ENCODE measurements at regions not wholly inside any gene's neighbourhood (a gene's known extent, or its start where the extent isn't known, plus 50 kb on each side); places are given as distances from the start of the nearest gene placed in this dataset.

DNA sequence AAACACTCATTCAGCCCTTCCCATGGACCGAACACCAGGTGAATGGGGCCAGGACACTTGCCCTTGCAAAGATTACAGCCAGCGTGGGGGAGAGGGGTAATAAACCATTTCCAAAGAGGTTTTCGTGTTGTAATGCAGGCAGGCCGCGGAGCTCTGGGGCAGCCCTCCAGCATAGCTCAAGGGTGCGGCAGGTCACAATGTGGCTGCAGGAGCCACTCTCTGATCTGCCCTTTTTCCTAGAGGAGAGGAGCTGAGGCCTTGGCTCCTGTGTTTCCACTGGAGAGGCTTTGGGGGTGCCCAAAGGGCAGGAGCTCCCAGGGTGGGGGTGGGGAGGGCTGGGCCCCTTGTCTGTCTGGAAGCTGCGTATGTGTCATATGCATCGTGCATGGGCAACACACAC is 134.2 kb upstream of the NECTIN1 start:
- no peak overlapping the region for H4K91ac ChIP-seq (ENCODE audit: insufficient read length, low read depth, low read length)
- no peak overlapping the region for H4K5ac ChIP-seq (ENCODE audit: insufficient read length, low read depth, low read length)
- Mint-ChIP-seq H3K36me3 (ENCODE audit: insufficient read depth in 1 of 3, low read depth in 3 of 3) (peaks cover 4 to 6% (median 5%) of the 10 kb centered on the region in 3 experiments; a peak in 4 of 7 replicates), H3K27me3 (ENCODE audit: low read depth) (peaks cover 35% of the 10 kb centered on the region), H3K27ac (no peak overlapping the region), H3K4me3 (no peak overlapping the region), H3K9me3 (peaks cover 4 to 6% of the 10 kb centered on the region in 2 experiments; a peak in 4 of 5 replicates), H3K4me1 (peaks cover 18 to 22% of the 10 kb centered on the region in 2 experiments)
- H3T11ph ChIP-seq (ENCODE audit: low read length), result no peak overlapping the region
- TF ChIP-seq, protein P1, sequence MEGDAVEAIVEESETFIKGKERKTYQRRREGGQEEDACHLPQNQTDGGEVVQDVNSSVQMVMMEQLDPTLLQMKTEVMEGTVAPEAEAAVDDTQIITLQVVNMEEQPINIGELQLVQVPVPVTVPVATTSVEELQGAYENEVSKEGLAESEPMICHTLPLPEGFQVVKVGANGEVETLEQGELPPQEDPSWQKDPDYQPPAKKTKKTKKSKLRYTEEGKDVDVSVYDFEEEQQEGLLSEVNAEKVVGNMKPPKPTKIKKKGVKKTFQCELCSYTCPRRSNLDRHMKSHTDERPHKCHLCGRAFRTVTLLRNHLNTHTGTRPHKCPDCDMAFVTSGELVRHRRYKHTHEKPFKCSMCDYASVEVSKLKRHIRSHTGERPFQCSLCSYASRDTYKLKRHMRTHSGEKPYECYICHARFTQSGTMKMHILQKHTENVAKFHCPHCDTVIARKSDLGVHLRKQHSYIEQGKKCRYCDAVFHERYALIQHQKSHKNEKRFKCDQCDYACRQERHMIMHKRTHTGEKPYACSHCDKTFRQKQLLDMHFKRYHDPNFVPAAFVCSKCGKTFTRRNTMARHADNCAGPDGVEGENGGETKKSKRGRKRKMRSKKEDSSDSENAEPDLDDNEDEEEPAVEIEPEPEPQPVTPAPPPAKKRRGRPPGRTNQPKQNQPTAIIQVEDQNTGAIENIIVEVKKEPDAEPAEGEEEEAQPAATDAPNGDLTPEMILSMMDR (conservative IDR thresholded peaks at IDR 0.05), result no peak
- no peak overlapping the region for H2BK15ac ChIP-seq (ENCODE audit: low read depth, low read length)
- no peaks in the 10 kb centered on the region for H4K20me1 ChIP-seq (ENCODE audit: control insufficient read depth, insufficient read depth, insufficient read length)
- H3K4ac ChIP-seq (ENCODE audit: low read depth, low read length), result no peak overlapping the region
- H3K23me2 ChIP-seq (ENCODE audit: insufficient read length, low read depth, low read length, poor library complexity, severe bottlenecking), result no peaks in the 10 kb centered on the region
- H3K56ac ChIP-seq (ENCODE audit: insufficient read length, low read depth, low read length), result no peak overlapping the region
- H3K27me3 ChIP-seq (ENCODE audit: insufficient read depth, low read length), result no peaks in the 10 kb centered on the region; the same call in 1 of the 2 replicates
- no peak overlapping the region for H2AFZ ChIP-seq (ENCODE audit: low read length)
- no peaks in the 10 kb centered on the region for H3K79me1 ChIP-seq (ENCODE audit: insufficient read depth, low read depth, low read length, poor library complexity, severe bottlenecking)
- no peaks in the 10 kb centered on the region for H3K4me1 ChIP-seq (ENCODE audit: insufficient read depth, low read length)
- H3K9me3 ChIP-seq (ENCODE audit: control insufficient read depth, low read depth, low read length), result no peaks in the 10 kb centered on the region
- no peak overlapping the region for H2BK20ac ChIP-seq (ENCODE audit: low read depth, low read length, poor library complexity, severe bottlenecking)
- no peak overlapping the region for H2BK120ac ChIP-seq (ENCODE audit: low read depth, low read length, poor library complexity, severe bottlenecking)
- no peak overlapping the region for H3K18ac ChIP-seq (ENCODE audit: insufficient read length, low read depth, low read length)
- no peak overlapping the region for H3K14ac ChIP-seq (ENCODE audit: insufficient read depth, low read length)
- no peak for DNase-seq
- H3K4me2 ChIP-seq (ENCODE audit: insufficient read depth, insufficient read length, low read length), result no peak overlapping the region
- no peak overlapping the region for H3K27ac ChIP-seq (ENCODE audit: insufficient read length, low read depth, low read length)
- no CpG with 5 or more reads among the region's 8 CpGs for WGBS (ENCODE audit: extremely low coverage, insufficient read length, low lambda C conversion rate)
- no peak overlapping the region for H2BK12ac ChIP-seq (ENCODE audit: insufficient read length, low read depth, low read length)
- H2AK5ac ChIP-seq (ENCODE audit: insufficient read length, low read length), result no peak overlapping the region
- H2BK5ac ChIP-seq (ENCODE audit: insufficient read length, low read length), result no peak overlapping the region
- no peak overlapping the region for H4K8ac ChIP-seq (replicated peaks; ENCODE audit: insufficient read length, low read depth, low read length)
- H3K23ac ChIP-seq (ENCODE audit: insufficient read length, low read depth, low read length), result no peak overlapping the region
- H3K9ac ChIP-seq (ENCODE audit: extremely low read depth, insufficient read length, low read length), result no peak overlapping the region
- no peaks in the 10 kb centered on the region for H3K79me2 ChIP-seq (ENCODE audit: insufficient read depth, low read length)
